ENCODE measurements at regions not wholly inside any gene's neighbourhood (a gene's known extent, or its start where the extent isn't known, plus 50 kb on each side); places are given as distances from the start of the nearest gene placed in this dataset.

- no peak for TF ChIP-seq CTCF (IDR thresholded peaks at IDR 0.05)
- no peak for TF ChIP-seq POLR2A (IDR thresholded peaks at IDR 0.05)
These were observed 762.2 kb upstream of the HS6ST1 start for GRCh38 chr2:129080715-129081476.

All from testis (tissue), 2 donors.